HPDE6-E6E7 (cell line): ENCODE measurements at regions not wholly inside any gene's neighbourhood (a gene's known extent, or its start where the extent isn't known, plus 50 kb on each side); places are given as distances from the start of the nearest gene placed in this dataset.

Experiments
- DNase-seq: peaks from one replicate; pipeline ENCODE4 v3.0.0; 2011; ENCODE audit warnings: missing footprints; ENCODE audit errors: extremely low spot score

DNA sequence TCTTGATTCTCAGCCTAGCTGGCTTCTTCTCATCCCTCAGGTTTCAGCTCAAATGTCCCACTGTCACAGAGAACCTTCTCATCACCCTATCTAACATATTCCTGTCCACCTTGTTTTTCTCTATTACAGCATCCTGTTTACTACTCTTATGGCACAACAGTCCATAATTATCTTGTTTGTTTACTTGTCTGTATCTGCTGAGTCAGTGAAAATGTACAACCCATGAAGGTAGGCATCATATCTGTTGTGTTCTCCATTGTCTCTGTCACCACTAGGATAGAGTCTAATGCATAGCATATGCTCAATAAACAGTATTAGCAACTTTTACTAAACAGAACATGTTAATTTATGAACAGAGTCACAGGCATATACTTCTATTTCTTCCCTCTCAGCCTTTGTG lies 261.7 kb downstream of the ETAA1 start:
- no peak for DNase-seq

GRCh38 chr2:67660015-67660602 lies 263.0 kb downstream of the ETAA1 start:
- no peak for DNase-seq

DNA sequence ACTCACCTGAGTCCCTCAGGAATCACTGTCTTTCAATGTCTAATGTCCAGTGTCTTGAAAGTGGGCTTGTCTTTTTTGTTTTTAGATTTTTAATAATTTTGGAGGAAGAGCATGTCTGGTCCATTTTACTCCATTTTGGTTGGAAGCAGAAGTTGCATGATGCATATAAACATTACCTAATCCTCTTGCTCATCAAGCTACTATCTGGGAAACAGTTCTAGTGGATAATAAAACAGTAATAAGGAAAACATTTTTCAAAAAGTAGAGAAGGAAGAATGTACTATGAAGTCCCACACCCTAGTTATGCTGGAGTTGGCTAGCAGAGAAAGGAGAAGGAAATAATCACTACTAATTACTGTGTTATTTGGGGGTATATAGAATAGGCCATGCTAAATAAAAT lies 263.7 kb downstream of the ETAA1 start:
- DNase-seq = no peak

DNA sequence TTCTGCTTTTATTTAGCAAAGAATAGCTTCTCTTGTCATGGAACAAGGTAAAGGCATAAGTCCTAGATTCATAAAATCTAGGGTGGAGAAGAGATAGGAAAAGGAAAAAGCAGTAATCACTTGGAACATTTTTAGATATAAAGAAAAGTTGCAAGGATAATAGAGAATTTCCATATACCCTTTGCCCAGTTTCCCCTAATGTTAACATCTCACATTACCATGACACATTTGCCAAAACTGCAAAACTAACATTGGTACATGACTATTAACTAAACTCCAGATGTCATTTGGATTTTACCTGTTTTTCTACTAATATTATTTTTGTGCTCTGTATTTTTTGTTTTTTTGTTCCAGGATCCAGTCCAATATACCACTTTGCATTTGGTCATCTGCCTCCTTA lies 265.1 kb downstream of the ETAA1 start:
- no peak for DNase-seq

GRCh38 chr2:67663776-67664175 lies 266.6 kb downstream of the ETAA1 start:
- DNase-seq = no peak

DNA sequence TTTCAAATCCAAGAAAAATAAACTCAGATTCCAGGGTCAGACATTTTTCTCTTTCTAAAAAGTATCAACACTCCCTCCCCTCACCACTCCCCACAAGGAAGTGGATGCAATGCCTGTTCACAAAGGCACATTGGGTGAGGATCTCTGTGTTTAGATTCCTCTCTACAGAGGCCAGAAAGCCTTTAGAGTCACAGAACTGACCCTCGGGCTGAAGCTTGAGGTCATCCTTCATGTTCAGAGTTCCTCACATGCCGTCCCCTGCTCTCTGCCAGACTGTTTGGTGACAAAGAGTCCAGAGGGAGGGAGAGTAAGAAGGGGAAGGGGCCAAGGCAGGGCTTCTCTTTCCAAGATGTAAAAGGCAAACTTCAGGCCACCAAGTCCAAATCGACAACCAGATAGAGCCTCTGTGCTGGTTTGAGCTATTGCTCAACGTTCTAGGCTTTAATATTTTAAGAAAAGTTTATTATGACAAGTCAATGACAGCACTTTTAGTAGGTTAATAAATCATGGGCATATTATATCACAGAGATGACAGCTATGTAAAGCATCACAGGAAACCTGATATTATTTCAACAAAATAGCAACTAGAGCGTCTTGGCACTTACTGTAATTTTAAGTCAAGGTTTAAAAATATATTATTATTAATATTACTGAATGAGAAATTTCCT lies 269.4 kb downstream of the ETAA1 start:
- DNase-seq = no peak

GRCh38 chr2:67667054-67667908 lies 270.1 kb downstream of the ETAA1 start:
- DNase-seq = no peak

DNA sequence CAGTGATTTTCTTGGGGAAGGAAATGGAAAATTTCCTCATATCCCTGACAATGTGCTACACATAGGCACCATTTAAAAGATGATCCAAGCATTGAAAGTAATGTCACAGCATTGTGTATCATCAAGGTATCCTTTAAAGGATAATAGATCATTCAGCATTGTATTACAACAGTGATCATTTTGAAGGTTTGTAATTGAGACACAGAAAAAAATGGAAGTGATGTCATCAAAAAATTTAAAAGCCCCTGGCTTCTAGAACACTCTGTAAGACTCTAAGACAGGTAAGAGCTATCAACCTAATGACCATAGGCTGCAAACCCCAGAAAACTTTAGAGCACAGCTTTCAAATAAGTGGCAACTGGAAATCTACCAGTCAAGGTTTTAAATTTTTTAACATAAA lies 271.4 kb downstream of the ETAA1 start:
- no peak for DNase-seq

- DNase-seq = no peak
These were observed 272.0 kb downstream of the ETAA1 start for GRCh38 chr2:67669168-67669567.

DNA sequence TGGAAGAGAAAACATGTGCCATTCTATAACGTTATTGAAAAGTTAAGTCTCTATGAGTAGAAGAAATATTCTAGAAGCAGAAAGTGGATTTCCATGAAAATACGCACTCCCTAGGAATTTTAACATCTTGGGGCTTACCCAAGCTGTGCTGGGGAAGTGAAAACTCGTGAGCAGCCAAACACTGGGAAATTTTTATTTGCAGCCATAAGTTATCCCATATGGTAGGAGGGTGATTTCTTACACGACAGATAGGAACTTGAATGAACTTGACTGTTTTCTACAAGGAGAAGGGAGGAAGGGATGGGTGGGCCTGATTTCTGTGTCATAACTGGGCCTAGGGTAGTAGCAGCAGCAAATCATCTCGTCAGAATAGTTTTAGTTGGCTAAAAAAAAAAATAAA lies 272.6 kb downstream of the ETAA1 start:
- no peak for DNase-seq

DNA sequence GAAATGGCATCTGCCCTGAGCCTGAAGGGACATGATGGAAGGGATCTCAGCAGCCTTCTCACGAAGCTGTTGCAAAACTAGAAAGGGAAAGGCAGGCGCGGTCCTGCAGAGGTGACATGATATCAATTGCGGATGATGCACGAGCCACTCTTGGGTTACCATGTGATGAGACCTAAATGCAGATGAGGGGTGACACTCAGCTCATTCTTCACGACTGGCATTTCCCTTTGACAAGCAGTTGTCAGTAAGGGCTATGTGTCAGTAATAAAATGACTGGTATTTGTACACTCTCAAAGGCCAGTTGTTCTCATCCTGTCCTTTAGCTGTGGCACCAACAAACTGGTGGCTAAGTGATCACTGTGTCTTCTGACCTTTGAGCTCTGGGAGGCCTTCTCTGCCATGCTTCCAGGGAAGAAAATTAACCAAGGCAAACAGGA lies 273.6 kb downstream of the ETAA1 start:
- no peak for DNase-seq

GRCh38 chr2:67671464-67672450 lies 274.6 kb downstream of the ETAA1 start:
- no peak for DNase-seq

DNA sequence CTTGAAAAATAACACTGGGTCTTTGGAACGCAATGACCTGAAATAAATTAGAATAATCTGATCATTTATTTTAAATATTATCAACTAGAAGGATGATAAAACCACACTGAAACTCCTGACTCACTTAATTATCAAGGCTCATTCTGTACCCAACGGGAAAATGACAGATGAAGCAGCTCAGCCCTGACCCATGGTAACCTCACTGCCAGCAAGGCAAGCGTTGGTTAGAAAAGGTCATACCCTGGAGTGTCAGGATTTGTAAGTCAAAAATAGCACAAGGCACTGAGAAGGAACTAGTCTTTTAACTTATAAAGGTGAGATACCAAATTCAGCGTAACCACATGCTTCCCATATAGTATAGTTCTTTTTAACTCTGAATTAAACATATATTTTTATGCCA lies 277.5 kb downstream of the ETAA1 start:
- no peak for DNase-seq

DNA sequence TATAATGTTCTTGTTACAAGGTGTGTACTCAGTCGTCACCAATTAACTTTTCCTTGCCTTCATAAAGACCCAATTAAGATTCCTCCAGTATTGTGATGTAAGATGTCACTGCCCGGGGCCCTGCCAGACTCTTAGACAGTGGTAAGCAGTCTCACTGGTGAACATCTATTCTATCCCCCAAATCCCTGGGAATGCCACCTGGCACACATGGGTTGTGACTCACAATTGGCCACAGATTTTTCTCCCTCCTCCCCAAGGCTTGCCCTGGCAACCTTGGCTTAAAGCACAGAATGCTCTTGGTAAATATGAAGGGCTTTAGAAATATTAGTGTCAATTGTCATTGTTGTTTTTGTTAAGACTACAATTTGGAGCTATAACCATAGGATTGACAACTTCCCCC lies 287.9 kb downstream of the ETAA1 start:
- no peak for DNase-seq

DNA sequence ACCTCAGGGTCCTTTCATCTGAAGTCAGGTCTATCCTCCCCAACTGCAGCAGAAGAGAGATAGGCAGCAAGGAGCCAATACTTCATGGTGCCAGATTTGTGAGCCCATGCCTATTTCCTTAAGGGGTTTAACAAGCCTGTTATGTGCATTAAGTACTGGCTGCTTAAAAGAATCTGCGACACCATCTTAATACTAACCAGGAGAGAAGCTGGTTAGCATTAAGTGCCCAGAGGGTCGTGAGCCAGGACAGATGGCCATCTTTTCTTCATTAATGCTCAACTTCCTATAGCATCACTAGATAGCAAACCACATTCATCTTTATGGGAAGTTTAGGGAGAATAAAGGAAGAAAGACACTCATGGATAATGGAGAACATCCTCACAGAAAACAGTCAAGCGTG lies 289.1 kb downstream of the ETAA1 start:
- no peak for DNase-seq

DNA sequence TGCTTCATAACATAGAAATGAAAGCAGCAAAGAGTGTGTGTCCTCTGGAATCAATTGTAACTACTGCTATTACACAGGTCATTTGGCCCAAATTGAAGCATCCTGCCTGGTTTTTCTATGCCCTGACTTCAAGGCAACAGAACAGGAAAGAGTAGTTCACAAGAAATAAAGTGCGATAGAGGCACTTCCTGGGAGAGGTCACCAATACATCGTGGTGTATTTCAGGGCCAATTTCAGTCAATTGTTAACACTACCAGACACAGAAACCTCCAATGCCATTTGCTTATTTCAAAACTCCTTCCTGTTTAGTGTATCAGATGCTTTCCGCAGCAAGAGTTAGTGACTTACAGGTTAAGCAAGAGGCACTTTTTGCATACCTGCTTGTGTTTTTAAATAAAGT lies 292.1 kb downstream of the ETAA1 start:
- no peak for DNase-seq

DNA sequence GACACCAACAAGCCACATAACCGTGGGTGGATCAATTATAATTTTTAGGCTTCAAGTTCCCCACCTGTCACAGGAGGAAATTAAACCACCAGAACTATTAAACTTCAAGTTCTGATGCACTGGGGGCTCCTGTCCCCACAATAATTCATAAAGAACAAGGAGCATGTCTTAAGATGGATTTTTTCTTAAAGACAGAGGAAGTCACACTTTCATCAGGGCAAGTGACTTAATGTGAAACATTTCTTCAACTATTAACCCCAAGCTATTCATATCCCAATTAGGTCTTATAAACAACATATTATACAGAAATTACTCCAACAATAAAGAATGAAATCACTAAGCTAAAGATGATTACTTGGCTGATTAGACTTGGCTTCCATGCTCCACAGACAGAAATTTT lies 292.5 kb downstream of the ETAA1 start:
- no peak for DNase-seq

- DNase-seq = no peak
These were observed 297.3 kb downstream of the ETAA1 start for GRCh38 chr2:67694445-67694844.

DNA sequence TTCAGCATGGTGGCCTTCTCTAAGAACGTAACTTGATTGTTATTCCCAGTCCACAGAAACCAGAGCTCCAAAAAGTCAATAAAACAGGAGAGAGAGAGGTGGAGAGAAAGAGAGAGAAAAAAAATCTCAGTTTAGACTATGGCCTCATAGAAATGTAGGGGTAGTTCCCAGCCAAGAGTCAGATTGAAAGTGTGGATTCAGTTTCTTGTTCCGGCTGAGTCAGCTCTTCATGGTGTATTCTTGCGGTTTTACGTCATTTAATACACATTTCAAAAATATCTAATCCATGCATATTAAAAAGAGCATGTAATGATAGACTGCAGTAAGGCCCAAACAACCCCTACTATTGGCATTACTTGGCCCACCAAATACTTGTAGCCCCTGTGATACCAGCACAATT lies 303.9 kb downstream of the ETAA1 start:
- no peak for DNase-seq

- no peak for DNase-seq
These were observed 305.2 kb downstream of the ETAA1 start for GRCh38 chr2:67702284-67702683.

GRCh38 chr2:67702937-67703336 lies 305.8 kb downstream of the ETAA1 start:
- no peak for DNase-seq

GRCh38 chr2:67706082-67706481 lies 308.9 kb downstream of the ETAA1 start:
- DNase-seq = no peak
